ENCODE measurements at regions not wholly inside any gene's neighbourhood (a gene's known extent, or its start where the extent isn't known, plus 50 kb on each side); places are given as distances from the start of the nearest gene placed in this dataset.

- TF ChIP-seq CTCF (IDR thresholded peaks at IDR 0.05 in 2 of 3, conservative IDR thresholded peaks at IDR 0.05 in 1 of 3; ENCODE audit: control insufficient read depth in 2 of 3, extremely low read depth in 1 of 3, insufficient read depth in 1 of 3, low read depth in 3 of 3, low read length in 3 of 3) (no peak), ZNF274 (IDR thresholded peaks at IDR 0.05; ENCODE audit: insufficient read depth, insufficient read length) (no peak), E2F8 (IDR thresholded peaks at IDR 0.05; ENCODE audit: low read depth, partially characterized antibody) (no peak), ZNF592 (IDR thresholded peaks at IDR 0.05) (no peak), ASH2L (IDR thresholded peaks at IDR 0.05; ENCODE audit: borderline replicate concordance, low read depth) (no peak), TCF12 (IDR thresholded peaks at IDR 0.05; ENCODE audit: low read depth, low read length) (no peak), SMAD5 (IDR thresholded peaks at IDR 0.05; ENCODE audit: low read depth) (no peak), CEBPB (IDR thresholded peaks at IDR 0.05; ENCODE audit: borderline replicate concordance in 1 of 2, low read depth in 2 of 2, low read length in 2 of 2) (no peak), ESRRA (IDR thresholded peaks at IDR 0.05; ENCODE audit: low read length) (no peak), SMAD1 (IDR thresholded peaks at IDR 0.05; ENCODE audit: low read depth, partially characterized antibody) (no peak), TCF7 (IDR thresholded peaks at IDR 0.05; ENCODE audit: borderline replicate concordance) (no peak)
- TF ChIP-seq, protein P1, sequence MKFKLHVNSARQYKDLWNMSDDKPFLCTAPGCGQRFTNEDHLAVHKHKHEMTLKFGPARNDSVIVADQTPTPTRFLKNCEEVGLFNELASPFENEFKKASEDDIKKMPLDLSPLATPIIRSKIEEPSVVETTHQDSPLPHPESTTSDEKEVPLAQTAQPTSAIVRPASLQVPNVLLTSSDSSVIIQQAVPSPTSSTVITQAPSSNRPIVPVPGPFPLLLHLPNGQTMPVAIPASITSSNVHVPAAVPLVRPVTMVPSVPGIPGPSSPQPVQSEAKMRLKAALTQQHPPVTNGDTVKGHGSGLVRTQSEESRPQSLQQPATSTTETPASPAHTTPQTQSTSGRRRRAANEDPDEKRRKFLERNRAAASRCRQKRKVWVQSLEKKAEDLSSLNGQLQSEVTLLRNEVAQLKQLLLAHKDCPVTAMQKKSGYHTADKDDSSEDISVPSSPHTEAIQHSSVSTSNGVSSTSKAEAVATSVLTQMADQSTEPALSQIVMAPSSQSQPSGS (IDR thresholded peaks at IDR 0.05; ENCODE audit: low read length) = no peak
Observed at GRCh38 chr3:15955968-15956367, 158.2 kb upstream of the ANKRD28 start.

Measured in GM12878 (cell line).